Left kidney (tissue), 1 donor: ENCODE measurements at regions not wholly inside any gene's neighbourhood (a gene's known extent, or its start where the extent isn't known, plus 50 kb on each side); places are given as distances from the start of the nearest gene placed in this dataset.
"Not testable (repeated sequence)": the region's sequence is repeated elsewhere in the genome, so short reads cannot be mapped to it uniquely, and the experiment has no call there.

ENCODE experiments used
- DNase-seq: peaks from one replicate; pipeline ENCODE4 v3.0.0-alpha.2; 2013

DNA sequence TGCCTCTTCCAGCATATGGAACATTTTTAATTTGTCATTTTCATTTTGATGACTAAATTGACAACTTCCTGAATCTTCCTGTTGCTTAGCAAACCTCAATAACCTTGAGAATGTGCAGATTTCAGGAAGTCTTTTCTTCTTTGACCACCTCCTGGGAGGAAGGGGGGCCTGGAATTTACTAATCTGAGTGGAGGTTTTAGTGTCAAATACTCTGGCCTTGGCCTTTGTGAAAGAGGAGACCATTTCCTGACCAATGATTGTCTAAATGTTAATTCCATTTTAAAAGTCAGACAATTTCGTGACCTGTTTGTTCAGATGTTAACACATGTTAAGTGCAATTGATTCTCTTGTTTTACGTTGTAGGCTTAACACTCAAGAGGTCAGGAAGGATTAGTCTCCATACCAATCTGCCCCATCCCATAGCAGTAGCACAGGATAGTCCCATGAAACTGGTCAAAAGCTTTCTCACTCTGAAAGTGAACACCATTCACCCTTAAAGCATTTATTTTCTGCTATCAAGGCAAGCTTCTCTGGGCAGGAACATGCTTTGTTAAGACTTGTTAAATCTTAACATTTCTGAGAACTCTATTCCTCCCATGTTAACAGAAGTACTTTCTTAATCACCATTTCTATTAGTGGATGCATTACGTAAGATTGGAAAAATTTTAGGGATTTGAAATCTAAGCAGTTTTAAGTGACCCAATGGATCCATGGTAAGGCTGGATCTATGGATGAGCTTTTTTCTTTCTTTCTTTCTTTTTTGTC lies 219.6 kb downstream of the RND3 start:
- no peak for DNase-seq

DNA sequence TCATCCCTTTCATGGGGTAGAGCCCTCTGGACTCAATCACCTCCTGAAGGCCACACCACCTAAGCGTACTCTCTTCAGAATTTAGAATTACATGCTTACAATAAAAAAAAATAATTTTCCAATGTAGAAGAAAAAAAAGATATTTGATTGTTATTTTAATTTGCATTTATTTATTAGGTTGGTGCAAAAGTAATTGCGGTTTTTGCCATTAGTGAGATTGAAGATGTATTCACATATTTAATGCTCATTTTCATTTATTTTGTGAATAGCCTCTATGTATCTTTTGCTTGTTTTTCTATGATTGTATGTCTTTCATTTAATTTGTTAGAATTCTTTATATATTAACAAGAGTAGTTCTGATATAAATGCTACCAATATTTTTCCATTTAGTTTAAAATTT lies 220.5 kb downstream of the RND3 start:
- no peak for DNase-seq

DNA sequence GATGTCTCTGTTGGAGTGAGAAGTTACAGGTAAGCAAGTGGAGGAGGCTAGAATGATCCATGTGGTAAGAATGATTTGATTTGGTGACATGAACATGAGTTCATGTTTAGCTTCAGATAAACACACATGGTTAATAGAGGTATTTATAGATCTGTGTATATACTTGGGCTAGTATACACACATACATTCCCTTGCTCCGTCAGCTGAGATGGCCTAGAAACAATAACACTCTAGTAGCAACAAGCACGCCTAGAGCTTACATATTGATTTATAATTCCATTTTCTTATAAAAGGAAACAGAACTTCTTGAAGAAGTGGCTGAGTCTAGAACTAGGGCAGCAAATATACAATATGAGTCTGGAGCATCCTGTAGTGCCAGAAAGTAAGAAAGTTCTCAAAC lies 223.0 kb downstream of the RND3 start:
- DNase-seq, result no peak

DNA sequence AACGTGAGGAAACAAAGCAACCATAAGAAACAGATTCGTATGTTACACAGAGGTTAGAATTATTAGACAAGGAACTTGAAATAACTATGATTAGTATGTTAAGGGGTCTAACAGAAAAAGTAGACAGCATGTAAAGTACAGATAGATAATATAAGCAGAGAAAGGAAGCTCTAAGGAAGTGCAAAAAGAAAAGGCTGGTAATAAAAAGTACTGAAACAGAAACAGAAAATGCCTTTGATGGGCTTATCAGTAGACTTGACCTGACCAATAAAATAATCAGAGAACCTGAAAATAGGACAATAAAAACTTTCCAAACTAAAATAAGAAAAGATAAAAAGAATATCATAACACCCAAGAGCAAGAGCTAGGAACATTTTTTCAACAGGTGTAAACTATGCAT lies 225.8 kb downstream of the RND3 start:
- no peak for DNase-seq

DNA sequence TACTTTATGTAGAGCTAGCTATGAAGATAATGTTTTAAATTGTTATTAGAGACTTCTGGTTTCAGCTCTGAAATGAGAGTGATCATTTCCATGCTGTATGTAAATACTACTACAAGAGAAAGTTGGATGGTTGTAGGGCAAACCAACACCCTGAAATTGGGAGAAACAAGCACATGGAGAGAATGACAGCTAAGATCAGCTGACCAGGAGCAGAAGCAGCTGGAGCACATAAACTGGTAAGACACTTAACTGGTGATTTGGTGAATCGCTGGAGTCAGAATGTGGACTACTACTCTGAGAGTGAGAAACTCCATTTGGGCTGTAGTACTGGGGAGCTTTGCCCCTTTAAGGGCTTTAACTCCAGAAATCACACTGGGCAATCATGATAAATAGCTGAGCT lies 226.8 kb downstream of the RND3 start:
- DNase-seq, result no peak

DNA sequence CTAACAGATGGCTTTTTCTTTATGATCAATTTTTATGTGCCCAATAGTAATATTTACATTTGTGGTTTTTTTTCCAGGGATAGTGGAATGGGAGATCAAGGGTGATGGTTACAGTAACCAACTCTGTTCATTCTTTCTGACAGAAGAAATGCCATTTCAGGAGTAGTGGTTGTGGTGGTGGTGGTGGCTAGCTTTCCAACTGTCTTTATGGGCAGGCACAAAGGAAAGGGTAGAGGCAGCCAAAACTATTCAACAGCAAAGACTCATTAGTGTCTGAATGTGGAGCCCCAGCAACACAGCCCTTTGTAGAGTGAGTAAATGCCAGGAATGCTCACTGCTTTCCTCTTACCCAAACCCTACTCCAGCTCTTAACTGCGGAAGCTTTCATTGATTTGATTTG lies 227.7 kb downstream of the RND3 start:
- DNase-seq, result no peak

DNA sequence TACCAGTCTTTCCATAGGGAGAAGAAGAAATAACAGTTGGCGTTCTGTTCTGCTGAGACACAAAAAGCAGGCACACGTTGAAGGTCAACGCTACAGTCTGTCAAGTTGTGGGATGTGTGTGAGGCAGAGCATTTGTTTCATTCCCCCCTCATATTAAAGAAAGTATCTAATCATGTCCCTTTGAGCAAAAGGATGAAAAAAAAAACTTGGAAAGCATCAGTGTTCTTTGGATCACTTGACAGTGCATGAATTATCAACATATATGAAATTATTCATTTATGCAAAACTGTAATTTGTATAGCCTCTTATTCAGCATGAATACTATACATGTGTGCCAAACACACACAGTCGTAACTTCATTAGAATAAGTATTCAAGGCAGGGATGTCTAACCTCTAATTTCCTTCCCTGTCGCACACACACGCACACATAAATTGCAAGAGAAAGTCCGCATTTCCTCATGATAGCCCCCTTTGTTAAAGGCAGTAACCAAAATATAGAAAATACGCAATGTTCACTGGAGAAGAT lies 228.6 kb downstream of the RND3 start:
- DNase-seq, result no peak

DNA sequence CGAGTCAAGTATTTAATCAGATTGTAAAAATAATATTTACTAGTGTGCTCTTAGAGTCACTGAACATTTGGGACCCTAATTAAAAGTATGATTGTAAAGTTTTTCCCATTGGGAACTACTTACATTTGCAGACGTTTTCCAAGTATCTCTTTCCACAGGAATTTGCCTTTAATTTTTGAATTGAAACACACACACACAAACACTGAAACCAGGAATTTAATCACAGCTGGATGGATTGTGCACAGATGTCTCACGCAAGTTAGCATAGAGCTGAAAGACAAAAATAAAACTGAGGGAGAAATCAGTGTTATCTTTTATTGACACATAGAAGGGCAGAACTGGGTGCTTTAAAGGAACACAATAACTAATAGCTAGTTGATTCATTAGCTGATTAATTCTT lies 230.7 kb downstream of the RND3 start:
- DNase-seq, result no peak

DNA sequence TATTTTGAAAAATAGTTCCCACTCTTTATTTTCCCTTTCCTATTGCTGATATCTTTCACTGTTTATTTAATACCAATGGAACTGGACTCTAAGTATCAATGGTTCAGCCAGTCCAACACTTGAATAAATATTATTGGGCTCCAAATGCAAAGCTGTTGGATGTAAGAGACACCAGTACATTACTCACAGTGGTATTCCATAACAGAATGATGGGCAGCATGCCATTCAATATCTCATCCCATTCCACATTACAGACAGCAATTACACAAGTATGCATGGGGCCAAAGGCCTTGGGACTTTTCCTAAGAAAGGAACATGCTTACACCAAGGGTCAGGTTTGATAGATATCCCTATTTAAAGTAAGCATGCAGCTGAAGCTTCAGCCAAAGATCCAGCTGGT lies 231.9 kb downstream of the RND3 start:
- DNase-seq, result no peak

DNA sequence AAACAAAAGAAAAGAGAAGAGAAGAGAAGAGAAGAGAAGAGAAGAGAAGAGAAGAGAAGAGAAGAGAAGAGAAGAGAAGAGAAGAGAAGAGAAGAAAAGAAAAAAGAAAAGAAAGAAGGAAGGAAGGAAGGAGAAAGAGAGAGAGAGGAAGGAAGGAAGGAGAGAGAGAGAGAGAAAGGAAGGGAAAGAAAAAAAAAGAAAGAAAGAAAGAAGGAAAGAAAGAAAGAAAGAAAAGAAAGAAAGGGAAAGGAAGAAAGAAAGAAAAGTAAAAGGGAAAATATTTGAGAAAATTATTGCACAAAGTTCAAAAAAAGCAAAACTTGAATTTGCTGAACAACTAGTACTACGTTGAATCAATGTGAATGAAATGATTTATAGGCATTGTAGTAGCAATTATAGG lies 237.7 kb downstream of the RND3 start:
- not testable (repeated sequence) for DNase-seq

DNA sequence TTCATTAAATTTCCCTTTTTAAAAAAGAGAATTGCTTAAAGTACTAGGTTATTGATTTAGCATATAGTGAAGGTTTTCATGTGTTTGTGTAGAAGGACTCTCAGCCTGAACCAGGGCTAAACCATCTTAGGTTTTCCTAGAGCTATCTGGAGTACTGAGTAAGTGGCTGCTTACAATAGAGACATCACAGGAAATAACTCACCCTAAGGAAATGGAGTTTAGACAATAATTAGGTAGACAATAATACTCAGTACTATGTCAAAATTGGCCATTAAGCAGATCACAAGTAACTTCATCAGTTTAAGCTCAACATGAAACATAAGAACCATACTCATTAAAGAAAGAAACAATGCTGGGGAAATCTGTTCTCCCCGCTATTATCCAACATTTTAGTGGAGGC lies 240.0 kb downstream of the RND3 start:
- DNase-seq, result no peak

DNA sequence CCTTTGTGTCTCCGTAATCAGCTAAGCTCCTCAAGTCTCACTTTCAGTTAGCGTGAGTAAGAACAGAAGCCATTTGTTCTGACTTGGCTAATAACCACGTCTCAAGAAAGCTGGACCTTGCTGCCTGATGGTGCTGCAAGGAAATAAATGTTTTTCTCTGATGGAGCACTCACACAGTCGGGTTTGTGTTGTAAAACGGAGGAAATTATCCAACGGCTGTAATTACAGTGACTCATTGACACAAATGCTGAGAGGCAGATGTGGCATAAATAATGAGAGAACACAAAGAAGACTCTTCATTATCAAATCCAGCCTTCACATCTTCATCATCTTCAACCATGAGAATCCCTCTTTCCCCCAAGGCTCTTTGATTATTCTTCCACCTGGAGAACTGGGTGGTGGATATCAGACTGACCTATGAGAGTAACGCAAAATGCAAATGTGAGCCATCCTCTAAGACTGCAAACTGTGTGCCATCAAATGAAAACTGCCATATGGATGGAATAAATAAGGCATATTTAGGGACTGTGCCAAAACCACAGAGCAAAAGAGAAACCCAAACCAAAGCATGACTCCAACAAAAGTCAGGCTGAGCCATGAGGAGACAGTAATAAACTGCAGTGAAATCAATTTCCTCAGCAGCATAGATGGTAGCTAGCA lies 252.6 kb downstream of the RND3 start:
- no peak for DNase-seq

DNA sequence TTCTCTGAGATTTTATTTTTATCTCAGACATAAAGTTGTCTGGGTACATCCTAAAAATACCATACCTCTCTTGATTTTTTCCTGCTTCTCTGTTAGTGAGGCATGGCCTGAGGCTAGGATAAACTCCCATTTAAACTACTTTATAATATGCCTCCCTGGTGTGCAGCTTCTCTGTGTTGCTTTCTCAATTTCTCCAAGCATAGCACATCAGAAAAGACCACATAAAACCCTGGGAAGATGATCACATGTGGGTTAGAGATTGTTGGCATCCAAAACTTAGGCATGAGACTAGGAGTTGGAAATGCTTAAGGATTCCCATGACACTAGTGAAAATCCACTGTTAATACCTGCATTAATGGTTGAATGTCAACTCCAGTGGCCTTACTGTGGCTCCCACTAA lies 254.6 kb downstream of the RND3 start:
- no peak for DNase-seq

DNA sequence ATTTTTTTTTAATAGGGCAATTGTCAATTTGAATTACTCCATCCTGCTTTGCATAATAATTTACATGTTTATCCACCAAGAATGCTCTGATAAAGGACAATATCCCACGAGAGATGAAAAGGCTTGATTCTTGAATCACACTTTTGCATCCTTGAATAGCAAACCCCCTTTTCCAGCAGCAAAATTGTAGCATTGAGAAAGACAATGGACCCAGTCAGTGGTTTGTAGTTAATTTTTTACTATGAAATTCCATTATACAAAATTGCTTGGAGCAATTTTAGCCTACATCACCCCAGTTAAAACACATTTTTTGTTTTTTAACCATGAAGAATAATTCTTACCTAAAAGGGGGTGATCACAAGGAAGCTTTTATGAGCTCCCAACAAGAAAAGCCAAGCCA lies 255.1 kb downstream of the RND3 start:
- DNase-seq, result no peak

DNA sequence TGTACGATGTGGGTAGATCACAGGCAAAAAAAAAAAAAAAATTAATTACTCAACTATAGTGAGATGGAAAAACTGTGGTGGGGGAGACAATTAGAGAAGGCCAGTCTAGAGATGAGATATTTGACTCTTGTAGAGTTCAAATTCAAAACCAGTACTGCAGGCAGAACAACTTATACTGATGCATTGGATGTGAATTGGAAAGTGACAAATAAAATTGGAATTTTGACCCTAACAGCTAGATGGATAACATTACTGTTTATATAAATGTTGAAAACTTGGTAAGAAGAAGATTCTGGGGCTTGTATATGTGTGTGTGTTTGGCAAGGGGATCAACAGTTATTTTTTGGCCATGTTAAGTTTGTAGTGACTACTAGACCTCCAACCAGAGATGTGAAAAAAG lies 256.9 kb downstream of the RND3 start:
- DNase-seq, result no peak

DNA sequence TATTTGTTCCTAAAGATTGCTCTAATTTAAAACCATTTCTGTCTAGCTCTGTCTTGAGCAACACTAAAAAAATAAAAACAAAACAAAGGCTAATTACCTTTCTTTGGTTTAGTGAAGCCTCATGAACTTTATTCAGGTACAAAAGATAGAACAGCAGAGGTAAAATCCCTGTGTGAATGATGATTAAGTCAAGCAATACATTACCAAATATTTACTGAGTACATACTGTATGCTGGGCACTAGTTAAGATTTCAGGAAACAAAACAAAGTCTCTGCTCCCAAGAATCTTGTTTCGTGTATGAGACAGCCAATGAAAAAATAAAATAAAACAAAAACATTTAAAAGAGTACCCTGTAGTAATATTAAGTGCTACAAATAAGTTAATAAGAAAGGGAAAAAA lies 257.5 kb downstream of the RND3 start:
- no peak for DNase-seq

DNA sequence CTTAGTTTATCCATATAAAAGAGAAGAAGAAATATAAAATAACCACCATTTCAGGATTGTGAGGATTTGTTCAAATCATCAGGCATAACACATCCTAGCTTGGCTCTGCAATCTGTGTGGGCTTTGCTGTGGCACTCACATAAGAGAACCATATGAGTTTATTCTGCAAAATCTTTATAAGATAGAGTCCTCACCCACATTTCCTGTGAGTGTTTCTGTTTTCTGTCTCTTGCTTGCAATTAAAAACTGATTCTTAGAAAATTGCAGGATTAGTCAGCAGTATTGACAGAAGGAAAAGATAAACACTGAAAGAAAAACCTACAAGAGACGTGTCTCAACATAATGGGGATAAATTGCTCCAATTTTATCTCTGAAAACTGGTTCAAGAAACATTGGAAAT lies 258.5 kb downstream of the RND3 start:
- DNase-seq, result no peak

DNA sequence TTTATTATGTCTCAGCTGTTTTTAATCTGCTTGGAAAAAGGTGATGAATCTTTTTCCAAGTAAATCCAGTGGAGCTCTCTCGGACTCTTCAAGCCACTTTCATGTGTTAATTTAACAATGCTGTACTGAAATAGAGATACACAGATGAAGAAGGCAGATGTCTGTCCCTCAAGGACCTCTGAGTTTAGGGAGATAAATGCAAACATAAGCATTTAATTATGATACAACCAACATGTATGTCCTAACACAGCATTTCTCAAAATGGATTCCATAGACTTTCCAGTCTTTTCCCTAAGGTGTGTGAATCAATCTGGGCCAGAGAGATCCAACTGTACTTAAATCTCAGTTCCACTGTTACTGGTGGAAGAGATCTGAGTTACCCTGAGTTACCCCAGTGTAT lies 262.4 kb downstream of the RND3 start:
- no peak for DNase-seq

DNA sequence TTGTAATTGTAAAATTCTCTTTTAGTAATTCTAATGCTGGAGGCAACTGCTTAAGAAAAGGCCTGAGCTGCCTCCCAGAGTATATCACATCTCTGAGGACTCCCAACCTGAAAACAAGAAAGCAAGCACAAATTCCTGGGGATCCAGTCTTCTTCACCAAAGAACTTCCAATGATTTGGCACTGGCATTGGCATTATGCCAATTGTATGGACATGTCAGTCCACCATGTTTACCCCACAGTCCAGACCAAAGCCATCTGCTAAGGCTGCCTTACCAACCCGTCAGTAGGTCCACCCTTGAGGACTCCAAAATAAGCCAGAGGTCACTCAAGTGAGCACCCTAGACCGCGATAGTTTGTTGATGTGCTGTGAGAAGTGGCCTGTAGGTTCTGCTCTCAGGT lies 263.1 kb downstream of the RND3 start:
- DNase-seq, result no peak

DNA sequence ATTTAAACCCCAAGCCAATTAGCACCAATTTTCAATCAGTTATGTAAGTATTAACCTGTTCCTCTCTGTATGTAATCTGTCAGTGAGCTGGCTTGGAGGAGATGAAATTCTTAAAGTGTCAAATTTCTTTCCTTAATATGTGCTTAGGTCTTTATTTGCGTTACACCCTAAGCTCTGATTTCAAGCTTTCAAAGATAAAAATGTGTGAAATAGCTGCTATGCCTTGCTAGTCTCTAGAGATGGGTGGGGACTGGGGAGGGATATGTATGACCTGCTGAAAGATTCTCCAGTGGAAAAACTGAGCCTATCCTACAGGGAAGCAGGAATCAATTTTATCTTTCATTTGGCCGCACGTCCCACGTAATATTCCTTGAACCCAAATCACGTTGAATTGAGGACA lies 264.5 kb downstream of the RND3 start:
- no peak for DNase-seq

DNA sequence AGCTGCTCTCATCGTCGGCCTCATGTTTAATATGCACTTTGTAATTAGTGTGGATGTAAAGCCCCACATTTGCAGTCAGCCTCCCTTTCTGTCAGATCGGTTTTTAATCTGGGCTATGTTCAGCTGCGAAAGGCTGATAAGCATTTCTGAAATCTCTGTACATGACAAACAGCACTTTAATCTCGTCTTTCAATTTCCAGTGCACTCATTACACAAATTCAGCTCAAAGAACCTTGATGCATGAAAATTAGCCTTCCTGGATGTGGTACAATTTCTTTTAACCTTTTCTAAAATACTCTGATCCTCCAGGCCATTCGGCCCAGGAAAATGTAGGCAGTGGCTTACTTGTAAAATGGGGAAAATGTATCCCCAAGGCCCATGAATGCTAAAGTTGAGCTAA lies 265.1 kb downstream of the RND3 start:
- DNase-seq, result no peak

DNA sequence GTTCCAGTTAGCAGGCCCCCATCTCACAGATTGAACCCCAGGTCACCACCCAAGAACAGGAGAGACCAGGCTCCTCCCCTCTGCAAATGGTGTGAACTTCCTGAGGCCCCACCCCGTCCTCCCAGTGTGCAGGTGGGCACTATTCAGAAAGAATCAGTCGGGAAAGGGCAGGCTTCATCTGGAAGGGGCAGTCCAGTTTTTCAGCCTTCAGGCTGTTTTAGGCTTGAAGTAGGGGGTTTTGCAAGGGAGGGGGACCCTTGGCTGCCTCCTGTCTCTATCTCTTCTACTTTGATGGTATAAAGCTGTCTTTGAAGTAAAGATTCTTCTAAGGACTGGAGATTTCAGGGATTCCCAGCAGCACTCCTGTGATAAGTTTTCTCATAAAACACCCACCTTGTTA lies 267.6 kb downstream of the RND3 start:
- DNase-seq, result no peak

DNA sequence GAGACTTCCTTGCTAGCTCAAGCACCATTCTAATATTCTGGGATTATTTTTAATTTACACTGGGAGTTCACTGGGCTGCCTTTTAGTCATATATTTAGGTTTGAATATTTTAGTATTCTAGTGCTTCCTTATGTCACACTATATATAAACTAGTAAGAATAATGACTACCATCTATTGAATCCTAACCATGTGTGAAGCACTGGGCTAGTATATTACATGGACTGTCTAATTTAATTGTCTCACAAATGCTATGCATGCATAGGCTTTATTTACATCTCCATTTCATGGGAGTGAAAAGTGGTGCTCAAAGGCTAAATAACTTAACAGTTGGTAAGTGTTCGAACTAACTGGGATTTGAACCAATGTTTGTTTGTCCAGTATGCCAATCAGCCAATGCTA lies 272.4 kb downstream of the RND3 start:
- DNase-seq, result no peak

DNA sequence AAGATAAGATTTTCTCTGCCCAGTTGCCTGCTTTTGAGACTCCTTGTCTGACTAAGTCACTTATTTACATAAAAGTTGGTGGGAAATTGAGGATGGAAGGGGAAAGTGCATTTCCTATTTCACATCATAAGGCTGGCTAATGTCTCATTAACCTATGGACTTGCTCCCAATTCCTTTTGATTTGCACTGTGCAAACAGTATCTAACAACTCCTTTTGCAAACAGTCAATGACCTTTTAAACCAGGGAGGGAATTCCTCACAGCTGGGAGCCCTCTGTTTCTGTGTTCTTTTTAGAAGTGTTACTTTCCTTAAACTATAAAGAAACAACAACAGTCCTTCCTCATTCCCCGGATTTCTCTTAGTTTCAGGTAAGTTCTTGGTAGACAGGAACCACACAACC lies 272.8 kb downstream of the RND3 start:
- DNase-seq, result no peak
